PC-3 (cell line): ENCODE measurements at regions not wholly inside any gene's neighbourhood (a gene's known extent, or its start where the extent isn't known, plus 50 kb on each side); places are given as distances from the start of the nearest gene placed in this dataset.

Experiments
- CTCF ChIP-seq: fragments of 300-600 bp; sonication (generic); conservative IDR thresholded peaks from 2 replicates; pipeline ENCODE4 v1.5.1; 2017; ENCODE audit warnings: antibody characterized with exemption, low read depth, mild to moderate bottlenecking, low read length
- EZH2 ChIP-seq: fragments of 300-600 bp; sonication (generic); IDR thresholded peaks from one replicate; pipeline ENCODE4 v1.6.1; 2017; ENCODE audit warnings: antibody characterized with exemption, mild to moderate bottlenecking, low read length; ENCODE audit not compliant: unreplicated experiment

- TF ChIP-seq CTCF (no peak), EZH2 (no peak)
Observed at GRCh38 chr1:199058281-199058680, 419.4 kb downstream of the PTPRC start.
